ENCODE measurements at regions not wholly inside any gene's neighbourhood (a gene's known extent, or its start where the extent isn't known, plus 50 kb on each side); places are given as distances from the start of the nearest gene placed in this dataset.
"Not testable (repeated sequence)": the region's sequence is repeated elsewhere in the genome, so short reads cannot be mapped to it uniquely, and the experiment has no call there.

- no peak for DNase-seq
These were observed 916.0 kb upstream of the GJE1 start for GRCh38 chr6:141216726-141217125.

DNA sequence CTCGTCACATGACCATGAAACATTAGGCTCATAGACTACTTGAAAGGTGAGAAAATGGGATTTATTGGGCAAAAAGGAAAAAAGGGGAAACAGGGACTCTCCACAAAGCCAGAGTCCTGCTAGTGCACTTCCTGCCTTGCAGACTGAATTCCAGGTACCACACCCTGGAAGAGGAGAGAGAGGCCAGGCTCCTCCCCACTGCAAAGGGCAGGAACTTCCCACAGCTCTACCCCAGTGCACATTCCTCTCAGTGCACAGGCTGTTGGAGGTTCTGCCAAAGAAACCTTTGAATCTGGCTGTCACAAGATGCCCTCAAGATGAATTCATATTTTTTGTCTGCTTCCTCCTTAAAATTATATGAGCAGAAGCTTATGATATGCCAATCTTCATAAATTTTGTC, 920.4 kb upstream of the GJE1 start:
- no peak for DNase-seq

- no peak for DNase-seq
These were observed 920.9 kb upstream of the GJE1 start for GRCh38 chr6:141211845-141212244.

DNA sequence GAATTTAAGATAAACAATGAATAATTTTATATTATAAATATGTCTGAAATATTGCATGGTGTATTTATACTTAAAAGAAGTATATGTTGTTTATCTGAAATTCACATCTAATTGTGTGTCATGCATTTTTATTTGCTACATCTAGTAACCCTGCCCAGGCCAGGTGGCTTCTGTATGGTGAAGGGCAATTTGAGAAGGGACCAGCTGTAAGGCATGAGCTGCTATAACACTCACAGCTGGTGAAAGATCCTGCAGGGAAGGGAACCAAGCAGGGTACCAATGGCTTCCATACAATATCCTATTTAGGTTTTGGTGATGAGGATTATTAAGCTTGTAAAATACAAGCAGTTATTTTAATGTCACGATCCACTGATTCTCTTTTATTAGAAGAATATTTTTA, 921.8 kb upstream of the GJE1 start:
- no peak for DNase-seq

- no peak for DNase-seq
These were observed 922.8 kb upstream of the GJE1 start for GRCh38 chr6:141209890-141210289.

DNA sequence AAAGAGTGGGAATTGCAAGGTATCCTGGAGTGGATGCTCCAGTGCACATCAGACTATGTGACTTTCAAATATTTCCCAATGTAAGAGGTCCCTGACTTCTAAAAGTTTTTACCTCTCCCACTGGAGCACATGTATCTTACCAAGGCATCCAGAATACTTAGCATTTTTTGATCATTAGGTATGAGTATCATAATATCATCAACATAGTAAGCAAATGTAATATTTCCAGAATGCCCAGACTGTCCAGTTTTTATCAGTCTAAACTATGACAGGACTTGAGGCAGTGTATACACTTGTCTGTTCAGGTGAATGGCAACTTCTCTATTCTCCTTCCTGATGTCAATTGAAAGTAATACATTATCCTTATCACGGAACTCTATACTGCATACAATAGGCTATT, 924.6 kb upstream of the GJE1 start:
- no peak for DNase-seq

DNA sequence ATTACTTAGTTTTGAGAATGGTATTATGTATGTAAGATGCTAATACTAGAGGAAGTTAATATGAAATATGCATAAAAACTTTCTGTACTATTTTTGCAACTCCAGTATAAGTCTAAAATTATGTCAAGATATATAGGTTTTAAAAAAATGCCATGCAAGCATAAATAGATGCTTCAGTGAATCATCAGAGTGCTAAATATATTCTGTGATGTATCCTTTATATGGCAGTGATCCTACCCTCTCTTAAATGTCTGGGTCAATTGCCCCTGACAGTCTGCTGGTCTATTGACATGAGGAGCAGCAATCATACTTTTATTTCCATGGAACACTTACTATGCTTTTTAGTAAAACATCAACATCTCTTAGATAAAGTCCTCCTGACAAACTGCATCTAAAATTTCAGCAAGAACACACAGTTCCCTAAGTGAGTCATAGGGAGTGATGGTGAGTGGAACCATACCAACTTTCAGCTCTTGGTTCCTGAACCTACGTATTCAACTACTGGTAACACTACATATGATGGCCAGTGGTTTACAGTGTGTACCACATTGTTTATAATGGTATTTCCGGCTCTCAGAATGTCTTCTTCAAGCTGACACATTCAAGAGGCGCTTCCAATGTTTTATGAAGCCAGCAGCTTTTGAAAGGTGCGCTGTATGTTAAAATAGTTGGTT, 928.7 kb upstream of the GJE1 start:
- DNase-seq, result no peak

GRCh38 chr6:141202626-141203025, 930.1 kb upstream of the GJE1 start:
- no peak for DNase-seq

DNA sequence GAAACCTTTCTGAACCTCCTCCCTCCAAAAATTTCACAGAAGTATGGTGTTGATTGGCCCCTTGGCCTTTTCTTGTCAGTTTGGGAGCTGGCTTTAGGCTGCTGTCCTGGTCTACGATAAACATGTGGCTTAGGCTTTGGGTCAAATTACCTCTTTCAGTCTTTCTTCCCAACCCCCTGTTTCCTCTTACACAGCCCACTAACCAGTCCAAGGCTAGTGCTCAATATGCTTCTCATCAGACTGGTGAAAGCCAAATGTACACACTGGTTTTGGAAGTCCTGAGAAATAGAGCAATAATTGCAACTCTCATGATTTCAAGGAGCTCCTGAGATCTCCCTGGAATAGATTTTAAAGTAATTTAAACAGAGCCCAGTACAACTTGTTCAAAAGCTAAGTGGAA, 933.7 kb upstream of the GJE1 start:
- no peak for DNase-seq

- no peak for DNase-seq
These were observed 937.4 kb upstream of the GJE1 start for GRCh38 chr6:141195251-141195832.

DNA sequence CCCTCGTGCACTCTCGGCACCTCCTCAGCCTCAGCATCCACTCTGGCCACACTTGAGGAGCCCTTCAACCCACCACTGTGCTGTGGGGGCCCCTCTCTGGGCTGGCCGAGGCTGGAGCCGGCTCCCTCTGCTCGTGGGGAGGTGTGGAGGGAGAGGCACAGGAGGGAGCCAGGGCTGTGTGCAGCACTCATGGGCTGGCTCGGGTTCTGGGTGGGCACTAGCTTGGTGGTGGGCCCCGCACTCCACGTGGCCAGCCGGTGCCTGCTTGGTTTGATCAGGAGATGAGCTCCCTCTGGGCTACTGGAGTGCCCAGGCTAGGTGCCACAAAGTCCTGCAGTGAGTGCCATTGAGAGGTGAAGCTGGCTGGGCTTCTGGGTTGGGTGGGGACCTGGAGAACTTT, 949.4 kb upstream of the GJE1 start:
- no peak for DNase-seq

- not testable (repeated sequence) for DNase-seq
These were observed 957.3 kb upstream of the GJE1 start for GRCh38 chr6:141175458-141175857.

- DNase-seq, result no peak
These were observed 957.8 kb upstream of the GJE1 start for GRCh38 chr6:141174932-141175331.

- DNase-seq, result no peak
These were observed 959.2 kb upstream of the GJE1 start for GRCh38 chr6:141173529-141173928.

DNA sequence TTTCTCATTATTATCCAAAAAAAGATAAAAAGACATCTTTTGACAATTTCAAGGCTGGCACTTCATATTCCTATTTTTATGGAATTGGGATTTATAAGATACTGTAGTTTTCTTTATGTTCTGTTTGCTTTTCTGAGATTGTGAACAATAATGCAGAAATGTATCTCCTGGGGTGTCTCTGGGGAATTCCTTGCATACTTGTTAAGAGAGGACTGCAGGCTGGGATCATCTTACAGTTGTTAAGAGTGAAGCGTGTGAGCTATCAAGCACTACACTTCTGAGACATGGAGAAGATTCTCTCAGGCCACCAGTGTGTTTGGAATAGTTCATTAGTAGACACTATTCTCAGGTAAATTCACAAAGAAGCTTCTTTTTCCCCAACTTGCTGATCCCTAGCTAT, 963.3 kb upstream of the GJE1 start:
- DNase-seq, result no peak

DNA sequence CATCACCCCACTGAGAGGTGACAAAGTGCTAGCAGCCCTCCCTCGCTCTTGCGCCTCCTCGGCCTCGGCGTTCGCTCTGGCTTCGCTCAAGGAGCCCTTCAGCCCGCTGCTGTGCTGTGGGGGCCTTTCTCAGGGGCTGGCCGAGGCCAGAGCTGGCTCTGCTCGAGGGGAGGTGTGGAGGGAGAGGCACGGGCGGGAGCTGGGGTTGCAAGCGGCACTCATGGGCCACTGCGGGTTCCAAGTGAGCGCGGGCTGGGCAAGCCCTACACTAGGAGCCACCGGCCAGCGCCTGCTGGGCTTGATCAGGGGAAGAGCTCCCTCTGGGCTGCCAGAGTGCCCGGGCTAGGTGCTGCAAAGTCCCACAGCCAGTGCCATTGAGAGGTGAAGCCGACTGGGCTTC, 964.8 kb upstream of the GJE1 start:
- no peak for DNase-seq

DNA sequence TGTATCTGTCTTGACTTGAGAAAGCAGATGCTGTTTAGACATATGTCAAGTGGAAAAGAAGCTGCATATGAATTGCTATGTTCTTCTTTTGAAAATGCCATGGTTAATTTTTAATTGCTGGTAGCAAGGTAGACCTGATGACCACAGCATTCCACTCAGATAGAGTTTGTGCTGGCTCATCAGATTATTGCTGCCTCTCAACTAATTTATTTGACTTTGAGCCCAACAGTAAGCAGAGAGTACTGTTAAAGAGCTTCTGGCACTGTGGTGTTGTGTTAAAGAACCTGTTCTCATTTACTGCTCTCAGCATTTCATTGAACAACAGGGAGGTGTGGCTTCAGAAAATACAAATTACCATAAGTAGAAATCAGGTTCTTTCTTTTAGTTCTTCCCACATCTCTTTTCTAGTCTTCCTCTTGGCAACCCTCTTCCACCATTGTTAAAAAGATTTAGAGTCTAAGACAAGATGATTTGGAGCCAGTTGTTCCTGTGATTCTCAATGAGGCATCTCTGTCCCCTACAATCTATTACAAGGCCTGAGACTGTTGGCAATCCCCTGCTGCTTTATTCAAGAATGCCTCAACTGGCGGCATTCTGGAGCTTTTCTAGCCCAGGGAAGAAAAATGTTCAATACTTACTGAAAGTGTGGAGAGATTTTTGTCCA, 967.6 kb upstream of the GJE1 start:
- no peak for DNase-seq

- no peak for DNase-seq
These were observed 968.5 kb upstream of the GJE1 start for GRCh38 chr6:141164042-141164743.

GRCh38 chr6:141163107-141163506, 969.6 kb upstream of the GJE1 start:
- DNase-seq, result no peak

GRCh38 chr6:141158740-141159139, 974.0 kb upstream of the GJE1 start:
- DNase-seq, result no peak

DNA sequence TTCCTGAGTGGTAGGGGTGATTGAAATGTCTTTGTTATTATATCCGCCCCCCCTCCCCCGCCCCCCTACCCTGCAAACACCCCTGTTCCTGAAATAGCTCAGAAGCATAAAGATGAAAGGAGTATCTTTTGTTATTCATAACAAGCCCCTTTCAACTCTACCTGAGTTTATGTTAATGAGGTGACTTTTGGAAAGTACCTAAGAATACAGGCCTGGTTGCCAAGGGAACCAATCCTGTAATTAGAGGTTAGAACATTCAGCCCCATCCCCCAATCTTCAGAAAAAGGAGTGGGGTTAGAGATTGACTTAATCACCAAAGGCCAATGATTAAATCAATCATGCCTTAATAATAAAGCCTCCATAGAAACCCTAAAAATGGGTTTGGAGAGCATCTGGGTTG, 979.2 kb upstream of the GJE1 start:
- DNase-seq, result no peak

- DNase-seq, result no peak
These were observed 979.8 kb upstream of the GJE1 start for GRCh38 chr6:141152951-141153350.

DNA sequence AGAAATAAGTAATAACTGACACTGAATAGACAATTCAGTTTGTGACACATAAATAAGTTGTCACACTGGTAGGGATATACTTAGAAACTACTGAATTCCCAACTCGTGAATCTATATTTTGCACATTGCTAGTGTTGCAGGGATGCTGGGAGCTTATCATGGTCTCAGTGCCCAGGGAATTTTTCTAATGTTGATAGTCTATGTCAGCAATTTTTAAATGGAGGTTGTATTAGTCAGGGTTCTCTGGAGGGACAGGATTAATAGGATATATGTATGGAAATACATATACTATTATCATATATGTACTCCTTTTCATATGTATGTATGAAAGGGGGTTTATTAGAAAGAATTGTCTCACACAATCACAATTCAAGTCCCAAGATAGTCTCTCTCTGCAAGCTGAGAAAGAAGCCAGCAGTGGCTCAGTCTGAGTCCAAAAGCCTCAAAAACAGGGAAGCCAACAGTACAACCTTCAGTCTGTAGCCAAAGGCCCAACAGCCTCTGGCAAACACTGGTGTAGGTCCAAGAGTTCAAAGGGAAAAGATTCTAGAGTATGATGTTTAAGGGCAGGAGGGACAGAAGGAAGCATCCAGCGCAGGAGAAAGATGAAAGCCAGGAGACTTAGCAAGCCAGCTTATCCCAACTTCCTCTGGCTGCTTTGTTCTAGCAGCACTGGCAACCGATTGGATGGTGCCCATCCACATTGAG, 980.9 kb upstream of the GJE1 start:
- DNase-seq, result no peak
